ENCODE measurements at regions not wholly inside any gene's neighbourhood (a gene's known extent, or its start where the extent isn't known, plus 50 kb on each side); places are given as distances from the start of the nearest gene placed in this dataset.

DNA sequence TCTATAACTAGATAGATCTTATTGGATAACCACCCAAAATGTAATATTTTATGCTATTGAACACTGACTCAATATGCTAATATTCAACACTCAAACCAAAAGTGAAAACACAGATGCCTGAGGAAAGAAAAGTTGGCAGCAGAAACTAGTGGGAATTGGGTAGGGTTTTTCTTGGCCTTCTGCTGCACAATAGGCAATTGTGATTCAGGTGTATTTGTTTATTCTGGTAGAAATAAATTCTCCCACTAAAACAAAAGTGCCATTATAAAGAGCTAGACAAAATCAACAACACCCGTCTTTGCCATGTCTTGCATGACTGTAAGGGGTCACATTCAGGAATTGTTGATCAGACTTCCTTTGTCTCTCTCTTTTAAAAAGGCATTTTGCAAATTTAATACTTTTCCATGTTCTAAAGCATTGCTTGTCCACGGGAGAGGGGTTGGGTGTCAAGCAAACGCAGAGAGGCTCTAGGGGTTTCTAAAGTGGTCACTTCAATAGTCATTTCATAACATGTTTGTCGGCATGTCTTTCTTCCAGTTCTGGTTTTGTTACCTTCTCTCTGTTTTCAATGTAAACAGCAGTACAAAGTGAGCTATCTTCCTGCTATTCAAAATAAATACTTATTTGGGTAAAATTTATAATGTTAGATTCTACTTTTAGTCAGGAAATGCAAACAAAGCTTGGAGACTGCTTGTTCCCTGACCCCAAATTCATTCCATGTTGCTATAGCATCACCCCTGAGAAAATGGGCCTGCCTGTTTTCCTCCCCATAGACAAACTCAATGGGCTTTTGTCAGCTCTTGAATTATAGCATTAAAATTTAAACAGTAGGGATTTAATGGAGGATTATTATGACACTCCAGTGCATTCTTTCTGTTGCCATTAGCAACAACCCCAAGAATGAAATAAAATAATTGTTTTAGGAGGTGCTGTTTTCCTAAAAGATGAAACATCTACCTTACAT lies 217.0 kb upstream of the CCN2 start:
- TF ChIP-seq POLR2A (IDR thresholded peaks at IDR 0.05; ENCODE audit: low read length): no peak
- no peak for TF ChIP-seq GATA1 (IDR thresholded peaks at IDR 0.05; ENCODE audit: low read depth, low read length)

All from erythroblast (primary cell).